ENCODE measurements at regions not wholly inside any gene's neighbourhood (a gene's known extent, or its start where the extent isn't known, plus 50 kb on each side); places are given as distances from the start of the nearest gene placed in this dataset.

- Histone ChIP-seq H3K36me3 (ENCODE audit: control insufficient read depth, insufficient read depth, low read length) (no peaks in the 10 kb centered on the region), H3K9me3 (ENCODE audit: control insufficient read depth, insufficient read depth, low read length) (no peaks in the 10 kb centered on the region), H3K27me3 (ENCODE audit: control insufficient read depth, insufficient read depth, low read length) (no peaks in the 10 kb centered on the region), H3K27ac (ENCODE audit: low read length) (no peak overlapping the region), H3K4me1 (ENCODE audit: control insufficient read depth, insufficient read depth, low read length) (no peaks in the 10 kb centered on the region), H3K4me3 (ENCODE audit: low read length) (no peak overlapping the region)
- Mint-ChIP-seq H3K9me3 (no peaks in the 10 kb centered on the region), H3K27ac (no peak overlapping the region), H3K36me3 (peaks cover 3% of the 10 kb centered on the region), H3K27me3 (ENCODE audit: low read depth in 2 of 2) (peaks cover 6 to 7% of the 10 kb centered on the region in 2 donors), H3K4me3 (no peak overlapping the region), H3K4me1 (peaks cover 4 to 14% of the 10 kb centered on the region in 2 donors)
- WGBS (ENCODE audit: insufficient coverage) = 45% methylated on average over 3 of the region's 3 CpGs
- TF ChIP-seq CTCF (IDR thresholded peaks at IDR 0.05) = no peak
- intact Hi-C loops (cut with micrococcal nuclease) = no loop called here
- DNase-seq (no peak), ATAC-seq (no peak)
These were observed 65.5 kb upstream of the SPRY4 start for GRCh38 chr5:142390334-142390733.

GRCh38 chr5:142388696-142389095 is 63.9 kb upstream of the SPRY4 start:
- TF ChIP-seq CTCF (IDR thresholded peaks at IDR 0.05) = no peak
- WGBS (ENCODE audit: insufficient coverage) = 65% methylated on average over 1 of the region's 1 CpG
- H3K36me3 ChIP-seq (ENCODE audit: control insufficient read depth, insufficient read depth, low read length) = no peaks in the 10 kb centered on the region
- Mint-ChIP-seq H3K36me3 (no peaks in the 10 kb centered on the region), H3K4me1 (peaks cover 0 to 11% of the 10 kb centered on the region in 2 donors), H3K27me3 (ENCODE audit: low read depth in 2 of 2) (peaks cover 6 to 7% of the 10 kb centered on the region in 2 donors), H3K4me3 (no peak overlapping the region), H3K9me3 (no peaks in the 10 kb centered on the region), H3K27ac (no peak overlapping the region)
- intact Hi-C loops (cut with micrococcal nuclease) = no loop called here
- no peak for DNase-seq
- no peaks in the 10 kb centered on the region for H3K4me1 ChIP-seq (ENCODE audit: control insufficient read depth, insufficient read depth, low read length)
- ATAC-seq = no peak
- no peak overlapping the region for H3K27ac ChIP-seq (ENCODE audit: low read length)
- H3K27me3 ChIP-seq (ENCODE audit: control insufficient read depth, insufficient read depth, low read length) = no peaks in the 10 kb centered on the region
- H3K4me3 ChIP-seq (ENCODE audit: low read length) = no peak overlapping the region
- no peaks in the 10 kb centered on the region for H3K9me3 ChIP-seq (ENCODE audit: control insufficient read depth, insufficient read depth, low read length)

- Histone ChIP-seq H3K9me3 (ENCODE audit: control insufficient read depth, insufficient read depth, low read length) (no peaks in the 10 kb centered on the region), H3K4me1 (ENCODE audit: control insufficient read depth, insufficient read depth, low read length) (no peaks in the 10 kb centered on the region), H3K27ac (ENCODE audit: low read length) (no peak overlapping the region), H3K27me3 (ENCODE audit: control insufficient read depth, insufficient read depth, low read length) (no peaks in the 10 kb centered on the region), H3K36me3 (ENCODE audit: control insufficient read depth, insufficient read depth, low read length) (no peaks in the 10 kb centered on the region), H3K4me3 (ENCODE audit: low read length) (no peak overlapping the region)
- TF ChIP-seq CTCF (IDR thresholded peaks at IDR 0.05) = no peak
- no peak overlapping the region for H3K4me3 Mint-ChIP-seq
- DNase-seq (no peak), ATAC-seq (no peak)
- intact Hi-C loops (cut with micrococcal nuclease) = no loop called here
- no peak overlapping the region for H3K27ac Mint-ChIP-seq
- peaks cover 6 to 7% of the 10 kb centered on the region in 2 donors for H3K27me3 Mint-ChIP-seq (ENCODE audit: low read depth in 2 of 2)
- no peaks in the 10 kb centered on the region for H3K9me3 Mint-ChIP-seq
- H3K36me3 Mint-ChIP-seq = no peaks in the 10 kb centered on the region
- H3K4me1 Mint-ChIP-seq = peaks cover 0 to 11% of the 10 kb centered on the region in 2 donors
- 88% methylated on average over 2 of the region's 3 CpGs for WGBS (ENCODE audit: insufficient coverage)
These were observed 62.3 kb upstream of the SPRY4 start for GRCh38 chr5:142387024-142387682.

Measured in natural killer cell (primary cell).